NCI-H82 (cell line): ENCODE measurements at regions not wholly inside any gene's neighbourhood (a gene's known extent, or its start where the extent isn't known, plus 50 kb on each side); places are given as distances from the start of the nearest gene placed in this dataset.

Experiments used
- DNase-seq: peaks from one replicate; lab custom pipeline; 2025; lab: John Stamatoyannopoulos, UW

DNA sequence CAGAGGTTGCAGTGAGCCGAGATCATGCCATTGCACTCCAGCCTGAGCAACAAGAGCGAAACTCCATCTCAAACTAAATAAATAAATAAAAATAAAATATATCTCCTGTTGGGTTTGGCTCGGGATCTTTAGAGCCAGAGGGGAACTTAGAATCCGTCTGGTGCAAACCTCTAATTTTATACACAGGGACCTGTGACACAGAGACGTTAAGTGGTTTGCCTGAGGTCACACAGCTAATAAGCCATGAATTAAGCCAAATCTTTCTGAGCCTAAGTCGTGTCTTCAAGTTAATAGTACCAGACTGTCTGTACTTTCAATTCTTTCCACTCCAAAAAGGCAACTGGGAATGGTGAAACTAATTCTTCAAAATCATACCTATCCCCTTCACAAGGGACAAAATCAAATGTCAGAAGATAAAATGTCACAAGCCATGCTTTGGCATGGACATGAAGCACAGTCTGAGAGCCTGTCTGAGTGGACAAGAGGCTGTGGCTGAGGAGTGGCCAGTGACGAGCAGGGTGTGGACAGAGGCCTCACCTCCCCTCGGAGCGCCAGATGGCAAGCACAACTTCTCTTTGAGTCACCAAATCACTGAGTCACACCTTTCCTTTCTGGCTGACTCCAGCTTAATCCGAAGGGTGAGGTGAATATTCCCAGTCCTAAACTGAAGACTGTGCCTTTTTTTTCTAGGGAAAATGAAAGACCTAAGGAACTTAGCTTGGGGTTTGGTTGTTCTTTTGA, 177.4 kb downstream of the TFAP2A start:
- no peak for DNase-seq

DNA sequence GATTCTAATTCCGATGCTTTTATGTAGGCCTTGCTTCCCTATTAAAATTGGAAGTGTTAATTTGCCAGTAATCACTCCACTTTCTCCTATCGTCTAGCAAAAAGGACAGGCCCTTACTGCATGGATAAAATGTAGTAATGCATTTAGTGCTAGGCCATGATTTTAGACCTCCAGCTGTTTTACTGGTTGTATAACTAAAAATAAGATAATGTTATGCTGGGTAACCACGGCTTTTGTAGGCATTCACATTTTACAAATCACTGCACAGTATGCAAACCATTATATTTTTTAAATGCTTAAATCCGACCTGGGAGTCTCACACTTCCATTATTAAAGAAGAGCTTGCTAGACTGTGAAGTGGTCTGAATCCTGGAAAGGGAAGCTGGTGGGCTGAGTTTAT, 179.5 kb downstream of the TFAP2A start:
- no peak for DNase-seq

DNA sequence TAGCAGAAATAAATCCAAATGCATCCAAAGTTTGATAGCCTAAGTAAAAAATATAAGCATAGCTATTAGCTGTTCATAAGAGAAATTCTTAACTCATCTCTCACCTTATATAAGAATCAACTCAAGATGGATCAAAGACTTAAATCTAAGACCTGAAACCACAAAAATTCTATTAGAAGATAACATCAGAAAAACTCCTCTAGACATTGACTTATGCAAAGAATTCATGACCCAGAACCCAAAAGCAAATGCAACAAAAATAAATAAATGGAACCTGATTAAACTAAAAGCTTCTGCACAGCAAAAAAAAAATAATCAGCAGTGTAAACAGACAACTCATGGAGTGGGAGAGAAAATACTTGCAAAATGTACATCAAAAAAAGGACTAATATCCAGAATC, 184.3 kb downstream of the TFAP2A start:
- no peak for DNase-seq

DNA sequence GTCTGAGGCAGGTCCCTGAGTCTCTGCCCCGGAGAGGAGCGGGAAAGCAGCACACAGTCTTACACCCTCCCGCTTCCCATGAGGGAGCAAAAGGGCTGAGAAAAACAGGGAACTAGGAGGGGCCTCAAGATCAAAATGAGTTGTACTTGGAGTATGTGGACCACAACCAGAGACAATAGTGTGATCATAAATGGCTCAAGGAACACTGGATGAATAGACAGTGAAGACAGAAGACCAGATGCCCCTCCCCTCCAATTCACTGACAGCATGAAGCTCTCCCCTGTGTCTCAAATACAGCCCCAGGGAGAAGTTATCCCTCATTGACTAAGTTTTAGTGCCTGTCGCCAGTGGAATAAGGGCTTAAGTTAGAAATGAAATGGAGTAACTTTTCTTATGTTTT, 191.0 kb downstream of the TFAP2A start:
- DNase-seq = no peak

DNA sequence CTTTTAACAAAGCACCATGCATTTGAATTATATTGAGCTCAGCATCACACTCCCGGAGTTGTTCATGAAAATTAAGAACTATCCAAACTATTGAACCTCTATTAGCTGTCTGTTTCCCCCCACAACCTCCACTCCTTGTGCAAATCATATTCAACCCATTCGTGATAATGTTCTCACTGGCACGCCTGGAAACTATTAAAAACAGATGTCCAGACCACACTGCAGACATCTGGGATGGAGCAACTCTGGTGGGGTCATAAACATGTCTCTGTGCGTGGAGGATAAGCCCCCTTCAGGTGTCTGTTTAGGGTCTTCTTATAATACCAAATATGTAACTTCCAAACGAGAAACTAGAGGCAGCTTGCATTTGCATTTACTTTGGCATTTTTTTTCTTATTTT, 193.7 kb downstream of the TFAP2A start:
- no peak for DNase-seq

DNA sequence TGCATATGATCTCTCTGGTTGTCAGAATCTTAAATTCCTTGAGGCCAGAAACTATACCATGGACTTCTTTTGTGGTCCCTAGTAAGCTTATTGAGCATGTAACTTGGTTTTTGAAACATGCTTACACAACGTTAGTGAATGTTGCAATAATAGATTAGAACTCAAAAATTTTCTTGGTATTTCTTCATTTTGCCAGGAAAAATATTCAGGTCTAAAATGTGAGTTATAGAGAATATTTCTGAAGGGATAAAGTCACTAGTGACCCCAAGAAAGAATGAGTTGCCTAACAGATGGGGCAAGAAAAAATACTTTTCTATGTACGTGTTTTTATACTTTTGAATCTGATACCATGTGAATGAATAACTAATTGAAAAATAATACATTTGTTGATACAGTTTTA, 195.4 kb downstream of the TFAP2A start:
- DNase-seq = no peak

DNA sequence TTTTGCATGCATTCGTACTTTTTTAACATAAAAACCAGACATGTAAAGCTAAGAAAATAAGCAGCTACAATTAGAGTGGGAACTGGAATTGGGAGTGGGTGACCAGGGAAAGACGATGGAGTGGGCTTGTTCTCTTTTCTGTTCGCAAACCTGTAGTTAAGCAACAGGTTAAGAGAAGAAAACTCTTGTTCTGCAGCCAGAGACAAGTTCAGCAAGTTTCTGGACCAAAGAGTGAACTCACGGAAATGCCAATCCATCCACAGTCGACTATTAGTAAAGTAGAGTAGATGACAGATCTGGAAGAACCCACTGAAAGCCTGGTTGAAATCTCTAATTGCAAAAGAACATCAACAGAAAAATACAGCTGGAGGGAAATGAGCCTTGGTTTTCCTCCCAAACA, 197.8 kb downstream of the TFAP2A start:
- no peak for DNase-seq

DNA sequence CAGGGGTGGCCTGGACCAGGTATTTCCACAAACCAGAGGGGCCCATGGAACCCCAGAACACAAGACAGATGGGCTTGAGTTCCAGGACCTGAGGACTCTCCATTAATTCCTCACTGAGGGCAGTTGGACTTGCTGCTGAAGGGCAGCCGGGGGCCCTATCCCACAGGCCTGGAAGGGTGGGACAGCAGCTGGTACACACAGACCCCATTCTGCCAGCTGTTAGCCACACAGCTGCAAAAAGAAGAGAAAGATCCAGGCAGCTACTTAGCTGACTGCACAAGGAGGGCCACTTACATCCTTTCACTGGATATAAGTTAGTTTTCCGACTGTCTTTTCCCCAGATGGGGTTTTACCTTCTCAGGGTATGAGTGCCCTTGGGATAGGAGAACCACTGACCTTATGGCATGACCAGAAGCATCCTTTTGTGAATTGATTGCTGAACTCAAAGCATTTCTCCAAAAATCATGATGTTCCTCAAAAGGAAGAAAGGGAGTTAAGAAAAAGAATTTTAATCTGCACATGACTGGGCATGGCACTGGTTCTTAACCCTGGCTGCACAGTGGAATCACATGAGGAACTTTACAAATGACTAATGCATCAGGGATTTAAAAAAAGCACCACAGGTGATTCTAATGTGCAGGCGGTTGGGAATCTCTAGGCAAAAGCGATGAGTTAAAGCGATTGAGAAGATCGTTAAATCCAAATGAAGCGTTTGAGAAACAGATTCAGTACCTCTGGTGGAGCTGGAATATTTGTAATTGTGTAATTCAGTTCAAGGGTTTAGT, 199.4 kb downstream of the TFAP2A start:
- no peak for DNase-seq

DNA sequence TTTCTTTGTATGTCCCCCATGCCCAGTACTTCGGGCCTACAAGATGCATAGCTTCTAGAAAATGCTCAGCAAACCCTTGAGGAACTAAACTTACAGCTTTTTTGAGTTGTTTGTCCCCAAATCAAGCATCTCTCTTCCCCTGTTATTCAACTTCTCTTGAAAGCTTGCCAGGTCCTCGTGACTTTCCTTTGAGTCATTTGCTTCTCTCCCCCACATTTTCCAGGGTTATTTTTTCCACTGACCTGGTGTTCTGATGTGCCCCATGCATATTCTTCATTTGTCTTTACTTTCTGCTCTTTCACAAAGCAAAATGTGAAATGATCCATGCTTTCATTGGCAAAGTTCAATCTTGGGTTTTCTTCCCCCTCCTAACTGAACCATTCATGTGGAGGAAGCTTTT, 204.8 kb downstream of the TFAP2A start:
- no peak for DNase-seq

DNA sequence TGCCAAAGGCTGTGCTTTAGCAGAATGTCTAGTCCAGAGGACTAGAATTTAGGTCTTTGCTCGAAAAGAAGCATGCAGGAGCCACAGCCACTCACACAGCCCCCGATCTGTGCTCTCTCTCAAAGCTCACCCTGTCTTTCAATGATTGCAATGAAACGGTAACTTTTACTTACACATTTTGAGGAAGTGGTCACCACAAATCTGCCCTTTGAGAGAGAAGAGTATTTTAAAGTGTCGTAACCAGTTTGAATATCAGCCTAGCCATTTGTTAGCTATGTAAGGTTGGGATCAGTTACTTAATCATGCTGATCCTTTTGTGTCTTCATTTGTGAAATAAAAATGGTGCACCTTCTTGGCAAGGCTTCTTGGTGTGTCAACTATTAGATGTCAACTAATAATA, 209.0 kb downstream of the TFAP2A start:
- no peak for DNase-seq

DNA sequence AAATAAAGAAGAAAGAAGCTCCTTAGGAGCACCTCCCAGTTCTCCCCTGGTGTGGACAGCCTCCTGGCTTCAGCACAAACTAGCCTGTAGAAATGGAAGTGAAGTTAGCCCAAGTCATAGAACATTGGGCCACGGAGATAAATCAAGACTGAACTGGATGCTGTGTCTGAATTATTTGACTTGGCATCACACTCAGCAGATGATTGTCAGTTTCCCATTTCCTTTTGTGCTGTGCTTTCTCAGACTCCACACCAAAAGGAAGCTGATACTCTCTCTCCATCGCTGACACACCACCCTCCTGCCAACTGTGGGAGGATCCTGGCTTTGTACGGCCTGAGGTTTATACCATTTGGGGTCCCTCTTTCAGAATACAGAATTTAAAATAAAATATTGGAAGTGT, 209.8 kb downstream of the TFAP2A start:
- DNase-seq = no peak

DNA sequence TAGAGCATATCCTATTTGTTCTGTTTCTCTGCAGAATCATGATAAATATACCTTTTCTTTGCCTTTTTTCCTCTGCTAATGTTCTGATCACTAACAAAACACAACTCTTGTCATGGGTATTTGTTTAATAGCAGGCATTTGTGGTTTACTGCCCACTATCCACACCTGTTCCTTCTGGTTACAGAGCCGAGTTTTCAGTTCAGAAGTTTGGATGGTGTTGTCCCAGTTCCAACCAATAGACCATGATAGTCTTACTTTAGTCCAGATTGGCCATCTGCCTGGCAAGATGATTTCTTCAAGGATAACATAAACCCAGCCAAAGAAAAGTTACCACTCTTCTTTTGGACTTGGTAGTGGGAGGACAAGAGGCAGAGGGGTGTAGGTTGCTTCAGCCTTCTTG, 211.2 kb downstream of the TFAP2A start:
- no peak for DNase-seq

DNA sequence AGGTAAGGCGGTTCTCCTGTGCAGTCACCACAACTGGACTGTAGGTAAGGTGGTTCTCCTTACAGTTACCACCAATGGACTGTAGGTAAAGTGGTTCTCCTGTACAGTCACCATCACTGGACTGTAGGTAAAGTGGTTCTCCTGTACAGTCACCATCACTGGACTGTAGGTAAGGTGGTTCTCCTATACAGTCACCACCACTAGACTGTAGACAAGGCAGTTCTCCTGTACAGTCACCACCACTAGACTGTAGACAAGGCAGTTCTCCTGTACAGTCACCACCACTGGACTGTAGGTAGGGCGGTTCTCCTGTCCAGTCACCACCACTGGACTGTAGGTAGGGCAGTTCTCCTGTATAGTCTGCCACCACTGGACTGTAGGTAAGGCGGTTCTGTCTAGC, 212.3 kb downstream of the TFAP2A start:
- DNase-seq = no peak

DNA sequence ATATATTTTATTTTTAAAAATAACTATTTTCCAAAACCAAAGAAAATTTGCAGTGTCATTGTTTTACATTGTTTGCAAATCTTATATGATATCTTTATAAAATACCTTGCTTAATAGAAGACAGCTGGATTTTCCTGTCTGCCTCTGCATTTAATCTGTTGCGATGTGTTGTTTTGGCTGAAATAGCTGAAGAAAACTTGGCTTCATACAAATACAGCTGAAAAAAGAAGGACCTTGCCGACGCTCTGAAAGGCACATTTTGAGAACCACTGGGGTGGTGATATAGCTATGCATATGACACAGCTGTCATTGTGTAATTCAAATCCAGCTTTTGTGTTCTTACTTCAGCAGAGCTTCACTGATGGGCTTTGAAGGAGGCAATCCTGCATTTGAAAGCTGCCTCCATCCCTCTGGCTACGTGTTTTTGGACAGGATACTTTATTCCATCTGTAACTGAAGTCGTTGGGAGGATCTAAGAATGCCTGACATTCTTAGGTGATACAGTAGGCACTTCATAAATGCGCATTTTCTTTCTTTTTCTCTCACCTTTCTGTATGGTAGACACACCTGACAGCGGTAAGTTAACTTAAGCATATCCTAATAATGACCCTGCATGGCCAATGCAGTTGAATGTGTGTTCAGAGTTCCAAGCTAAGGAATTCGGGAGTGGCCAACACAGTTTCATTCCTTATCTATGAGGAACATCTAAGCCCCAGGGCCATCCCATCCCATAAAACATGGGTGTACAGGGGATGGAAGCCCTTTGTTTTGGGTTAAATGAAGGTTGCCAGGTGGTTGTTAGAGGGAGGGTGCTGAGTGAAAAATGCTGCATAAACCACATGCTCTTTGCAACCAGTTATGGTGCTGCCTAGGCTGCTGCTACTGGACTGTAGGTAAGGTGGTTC, 213.0 kb downstream of the TFAP2A start:
- no peak for DNase-seq

DNA sequence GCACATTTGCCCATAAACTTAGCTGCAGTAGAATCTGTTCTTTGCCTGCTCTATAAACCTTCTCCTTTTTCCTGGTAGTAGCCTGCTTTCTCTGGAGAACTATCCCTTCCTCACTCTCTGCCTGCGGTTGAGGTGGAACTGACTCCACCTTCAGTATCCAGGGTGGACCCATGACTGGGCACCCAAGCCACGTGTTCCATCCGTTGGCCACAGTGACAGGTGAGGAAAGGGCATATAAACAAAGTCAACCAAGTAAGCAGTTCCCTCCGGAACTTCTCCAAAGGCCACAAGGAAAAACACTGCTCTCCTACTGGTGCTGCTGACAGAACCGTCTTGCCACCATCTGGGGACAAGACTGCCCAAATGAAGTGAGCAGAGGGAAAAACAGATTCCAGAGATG, 218.8 kb downstream of the TFAP2A start:
- DNase-seq = no peak

DNA sequence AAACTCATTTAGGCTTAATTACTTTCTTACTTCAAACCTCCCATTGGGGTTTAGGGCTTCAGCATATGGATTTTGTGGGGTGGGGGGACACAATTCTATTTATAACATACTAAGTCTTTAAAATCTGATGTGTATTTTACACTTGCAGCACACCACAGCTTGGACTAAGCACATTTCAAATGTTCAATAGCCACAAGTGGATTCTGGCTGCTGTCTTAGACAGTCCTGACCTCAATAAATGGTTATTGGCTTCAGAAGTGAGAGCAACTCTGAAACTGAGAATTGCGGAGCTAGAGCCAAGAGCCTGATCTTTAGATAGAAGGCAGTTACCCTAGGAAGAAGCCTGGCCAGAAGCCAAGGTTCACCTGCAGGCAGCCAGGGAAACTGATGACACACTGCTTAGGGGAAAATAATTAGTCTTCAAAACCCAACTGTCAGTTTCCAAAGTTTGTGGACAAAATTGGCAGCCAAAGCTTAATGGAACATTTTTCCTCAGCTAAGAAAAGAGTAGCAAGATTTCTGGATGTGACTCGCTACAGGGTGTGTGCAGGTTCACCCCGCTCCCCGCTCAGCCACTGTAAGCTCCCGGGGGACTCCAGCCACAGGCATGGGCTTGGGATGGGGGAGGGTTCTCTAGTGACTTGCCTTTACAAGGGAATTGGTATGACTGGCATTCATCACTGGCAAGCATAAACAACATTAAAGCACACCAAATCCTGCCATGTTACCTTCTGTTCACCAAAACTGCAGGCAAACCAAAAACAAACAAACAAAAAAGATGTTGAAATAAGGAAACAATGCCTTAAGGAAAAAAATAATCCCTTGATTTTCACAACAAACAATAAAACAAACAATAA, 219.8 kb downstream of the TFAP2A start:
- DNase-seq = no peak

DNA sequence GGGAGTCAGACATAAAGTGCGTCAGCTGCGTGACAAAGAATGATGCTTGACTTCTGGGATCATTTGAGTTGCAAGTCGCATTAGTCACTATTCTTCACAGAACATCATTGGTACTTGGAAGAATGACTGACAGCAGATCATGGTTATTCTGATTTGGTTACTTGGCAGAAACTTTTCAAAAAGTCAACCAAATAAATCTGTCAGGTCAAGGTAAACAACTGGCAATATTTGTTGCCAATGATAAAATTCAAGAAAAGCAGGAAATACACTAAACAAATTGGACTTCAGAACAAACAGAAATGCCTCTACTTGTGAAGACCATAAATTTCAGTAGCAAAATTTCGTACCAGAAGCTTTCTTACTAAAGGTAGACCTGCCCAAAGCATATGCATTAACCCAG, 221.6 kb downstream of the TFAP2A start:
- DNase-seq = no peak

DNA sequence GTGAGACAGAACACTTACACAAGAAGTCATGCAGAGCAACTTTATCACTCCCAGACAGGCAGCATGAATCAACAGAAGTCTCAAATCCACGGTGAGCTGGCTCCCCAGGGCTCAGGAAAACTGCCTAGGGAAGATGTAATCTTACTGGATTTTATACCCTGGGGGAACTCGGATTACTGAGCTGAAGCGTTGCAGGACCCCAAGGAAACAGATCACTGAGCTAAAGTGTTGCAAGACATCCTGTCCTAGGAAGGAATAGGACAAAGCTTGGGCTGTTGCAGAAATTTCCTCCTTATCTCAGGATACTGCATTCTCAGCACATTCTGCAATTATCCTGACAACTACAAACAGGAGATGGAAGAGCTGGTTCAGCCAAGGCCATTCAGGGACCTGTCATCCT, 224.8 kb downstream of the TFAP2A start:
- no peak for DNase-seq

DNA sequence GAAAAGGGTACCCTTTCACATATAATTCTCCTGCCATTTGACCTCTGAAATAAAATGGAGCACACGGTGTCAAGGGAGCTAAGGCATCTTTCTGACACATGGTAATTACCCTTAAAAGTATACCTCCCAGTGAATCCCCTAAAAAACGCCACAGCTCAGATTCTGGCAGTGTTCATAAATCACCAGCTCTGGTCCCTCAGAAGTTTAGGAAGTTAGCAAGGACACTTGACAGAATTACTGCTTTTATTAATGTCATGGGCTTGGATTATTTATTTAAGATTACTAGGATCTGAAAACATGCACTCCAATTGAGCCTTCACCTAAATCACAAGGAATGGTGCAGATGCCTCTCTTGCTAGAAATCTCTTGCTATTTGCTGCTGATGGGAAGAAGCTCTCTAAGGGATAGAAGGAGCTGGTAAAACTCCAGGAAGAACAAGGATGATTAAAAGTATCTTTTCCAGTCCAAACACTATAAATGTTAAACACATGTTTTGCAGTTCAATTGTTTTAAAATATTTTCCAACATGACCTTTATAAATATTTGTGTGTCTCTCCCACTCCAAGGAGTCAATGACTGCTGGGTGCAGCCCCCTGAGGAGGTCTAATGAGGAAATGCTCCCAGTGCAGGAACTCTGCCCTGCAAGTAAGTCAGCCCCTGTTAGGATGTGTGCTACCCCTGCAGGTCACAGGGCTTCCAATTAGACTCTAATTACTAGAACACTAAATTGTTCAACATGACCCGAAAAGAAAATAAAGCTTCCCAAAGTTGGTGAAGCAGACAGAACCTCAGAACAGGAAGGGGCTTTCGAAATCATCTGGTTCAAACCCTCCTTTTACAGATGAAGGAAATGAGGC, 230.3 kb downstream of the TFAP2A start:
- no peak for DNase-seq

DNA sequence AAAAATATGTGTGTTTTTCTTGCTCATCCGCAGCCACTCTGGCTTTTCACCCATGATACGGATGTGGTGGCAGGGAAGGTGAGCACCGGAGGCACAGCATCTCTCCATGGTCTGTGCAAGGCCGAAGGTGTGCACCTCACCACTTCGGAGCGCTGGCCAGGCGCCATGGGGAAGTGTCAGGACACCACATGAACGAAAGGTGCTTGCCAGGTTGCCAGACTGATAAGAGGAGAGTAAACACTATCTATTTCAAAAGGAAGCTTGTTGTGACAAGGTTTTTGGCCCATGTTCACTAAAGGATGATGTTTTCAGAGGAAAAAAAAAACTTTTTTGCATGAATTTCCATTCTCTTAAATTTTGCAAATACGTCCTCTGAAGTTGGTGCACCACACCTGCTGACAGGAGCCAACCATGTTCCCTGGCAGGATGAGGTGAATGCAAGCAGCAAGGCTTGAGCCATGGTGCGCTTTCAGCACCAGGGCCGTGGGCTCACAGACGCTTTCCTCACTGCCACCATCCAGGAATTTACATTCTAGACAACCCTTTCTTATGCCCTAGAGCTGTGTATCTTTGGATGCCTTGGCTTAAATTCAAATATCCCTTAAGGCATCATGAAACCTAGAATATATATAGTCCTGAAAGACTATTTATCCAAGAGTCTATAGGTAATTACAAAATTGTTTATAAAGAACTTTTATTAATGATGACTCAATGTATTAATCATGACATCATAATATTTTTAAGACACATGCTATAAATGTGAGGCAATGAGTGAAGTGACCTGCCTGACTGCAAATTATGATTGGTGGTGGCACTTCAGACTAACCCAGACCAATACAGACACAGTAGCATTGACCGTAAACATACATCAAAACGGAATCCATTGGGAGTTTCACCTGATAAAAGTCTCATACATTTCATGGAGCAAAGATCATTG, 234.5 kb downstream of the TFAP2A start:
- no peak for DNase-seq
